ENCODE measurements at regions not wholly inside any gene's neighbourhood (a gene's known extent, or its start where the extent isn't known, plus 50 kb on each side); places are given as distances from the start of the nearest gene placed in this dataset.

GRCh38 chrY:16715278-16715677 is 1164.7 kb downstream of the CDY2B start:
- Histone ChIP-seq H3K9me3 (no peaks in the 10 kb centered on the region), H3K4me3 (no peak overlapping the region), H3K27ac (no peak overlapping the region), H3K4me1 (no peaks in the 10 kb centered on the region), H3K27me3 (no peaks in the 10 kb centered on the region), H3K36me3 (no peaks in the 10 kb centered on the region)
- TF ChIP-seq POLR2AphosphoS5 (IDR thresholded peaks at IDR 0.05) (no peak), POLR2A (IDR thresholded peaks at IDR 0.05) (no peak), EP300 (IDR thresholded peaks at IDR 0.05) (no peak), CTCF (IDR thresholded peaks at IDR 0.05) (no peak)
- DNase-seq (ENCODE audit: low spot score in 2 of 2): no peak

GRCh38 chrY:16673102-16673787 is 1206.8 kb downstream of the CDY2B start:
- no CpG with 5 or more reads among the region's 2 CpGs for WGBS
- TF ChIP-seq POLR2A (IDR thresholded peaks at IDR 0.05): no peak
- no peak for TF ChIP-seq CTCF (IDR thresholded peaks at IDR 0.05)
- TF ChIP-seq POLR2AphosphoS5 (IDR thresholded peaks at IDR 0.05): no peak
- TF ChIP-seq EP300 (IDR thresholded peaks at IDR 0.05): no peak
- DNase-seq (ENCODE audit: low spot score in 2 of 2): no peak

GRCh38 chrY:16668402-16668801 is 1211.6 kb downstream of the CDY2B start:
- no peak for DNase-seq (ENCODE audit: low spot score in 2 of 2)
- no peak overlapping the region for H3K4me3 ChIP-seq
- no peaks in the 10 kb centered on the region for H3K27me3 ChIP-seq
- H3K4me1 ChIP-seq: no peaks in the 10 kb centered on the region
- TF ChIP-seq POLR2AphosphoS5 (IDR thresholded peaks at IDR 0.05) (no peak), EP300 (IDR thresholded peaks at IDR 0.05) (no peak), POLR2A (IDR thresholded peaks at IDR 0.05) (no peak), CTCF (IDR thresholded peaks at IDR 0.05) (no peak)
- no peaks in the 10 kb centered on the region for H3K9me3 ChIP-seq
- H3K27ac ChIP-seq: no peak overlapping the region
- no peaks in the 10 kb centered on the region for H3K36me3 ChIP-seq
- WGBS: no CpG with 5 or more reads among the region's 1 CpG

More at GRCh38 chrY:16673102-16673787, 1206.8 kb downstream of the CDY2B start:
- no peaks in the 10 kb centered on the region for H3K36me3 ChIP-seq
- H3K4me3 ChIP-seq: no peak overlapping the region
- H3K9me3 ChIP-seq: no peaks in the 10 kb centered on the region
- no peaks in the 10 kb centered on the region for H3K27me3 ChIP-seq
- no peaks in the 10 kb centered on the region for H3K4me1 ChIP-seq
- no peak overlapping the region for H3K27ac ChIP-seq

DNA sequence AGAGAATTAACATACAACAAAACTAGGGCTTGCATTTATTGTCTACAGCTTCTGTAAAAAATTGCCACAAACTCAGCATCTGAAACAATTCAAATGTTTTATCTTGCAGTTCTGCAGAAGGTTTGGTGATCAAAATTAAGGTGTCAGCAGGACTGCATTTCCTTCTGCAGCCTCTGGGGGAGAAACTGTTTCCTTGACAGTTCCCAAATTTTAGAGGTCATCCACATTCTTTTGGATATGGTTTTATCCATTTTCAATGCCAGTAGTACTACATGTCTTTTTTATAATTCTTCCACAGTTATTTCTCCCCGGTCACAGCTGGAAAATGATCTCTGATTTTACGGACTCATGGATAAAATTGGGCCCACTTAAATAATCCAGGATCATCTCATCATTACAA is 1217.3 kb downstream of the CDY2B start:
- DNase-seq (ENCODE audit: low spot score in 2 of 2): no peak
- TF ChIP-seq CTCF (IDR thresholded peaks at IDR 0.05): no peak
- no peak for TF ChIP-seq POLR2A (IDR thresholded peaks at IDR 0.05)
- TF ChIP-seq EP300 (IDR thresholded peaks at IDR 0.05): no peak
- TF ChIP-seq POLR2AphosphoS5 (IDR thresholded peaks at IDR 0.05): no peak
- H3K36me3 ChIP-seq: no peaks in the 10 kb centered on the region

DNA sequence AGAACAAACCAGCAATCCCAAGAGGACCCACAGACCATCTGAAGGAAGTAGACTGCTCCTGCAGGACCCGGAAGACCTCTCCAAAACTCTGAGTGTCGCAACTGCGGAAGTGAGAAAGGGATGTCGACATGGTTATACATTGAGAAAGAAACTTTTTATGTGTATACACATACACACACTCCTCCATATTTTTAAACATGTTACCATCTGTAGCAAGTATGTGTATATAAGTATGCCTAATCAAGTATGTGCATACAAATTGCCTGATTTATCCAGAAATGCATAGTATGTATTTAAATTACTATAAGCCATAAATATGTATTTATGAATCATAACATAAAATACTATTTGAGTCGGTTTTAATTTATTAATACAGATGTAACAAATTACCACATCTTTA is 1220.7 kb downstream of the CDY2B start:
- no peaks in the 10 kb centered on the region for H3K9me3 ChIP-seq
- H3K27ac ChIP-seq: no peak overlapping the region
- no peak overlapping the region for H3K4me3 ChIP-seq
- TF ChIP-seq POLR2A (IDR thresholded peaks at IDR 0.05) (no peak), CTCF (IDR thresholded peaks at IDR 0.05) (no peak), EP300 (IDR thresholded peaks at IDR 0.05) (no peak), POLR2AphosphoS5 (IDR thresholded peaks at IDR 0.05) (no peak)
- no peaks in the 10 kb centered on the region for H3K36me3 ChIP-seq
- DNase-seq (ENCODE audit: low spot score in 2 of 2): no peak
- no CpG with 5 or more reads among the region's 5 CpGs for WGBS
- no peaks in the 10 kb centered on the region for H3K4me1 ChIP-seq
- no peaks in the 10 kb centered on the region for H3K27me3 ChIP-seq

More for the DNA sequence above, 1217.3 kb downstream of the CDY2B start:
- no CpG with 5 or more reads among the region's 2 CpGs for WGBS
- Histone ChIP-seq H3K4me1 (no peaks in the 10 kb centered on the region), H3K27me3 (no peaks in the 10 kb centered on the region), H3K4me3 (no peak overlapping the region), H3K27ac (no peak overlapping the region), H3K9me3 (no peaks in the 10 kb centered on the region)

Data from suprapubic skin (tissue), 4 donors.